Cardiac fibroblast (primary cell): ENCODE measurements at regions not wholly inside any gene's neighbourhood (a gene's known extent, or its start where the extent isn't known, plus 50 kb on each side); places are given as distances from the start of the nearest gene placed in this dataset.

Source experiments
- DNase-seq, 2 donors: peaks; one replicate each; pipeline versions ENCODE4 v3.0.0 to v3.0.0-alpha.2; 2010; ENCODE audit warnings: low read depth in 2 of 2
- H3K4me3 ChIP-seq, 2 donors: replicated peaks in 1 of 2; 1 replicate in 1 of 2; 2 replicates in 1 of 2; pipeline ENCODE4 v1.5.1; 2011; ENCODE audit warnings: low read depth in 2 of 2, low read length in 2 of 2, mild to moderate bottlenecking in 2 of 2, moderate library complexity in 1 of 2
- TF ChIP-seq, protein P1 (sequence below): IDR thresholded peaks from one replicate; pipeline ENCODE4 v1.5.1; 2011; ENCODE audit warnings: low read depth, mild to moderate bottlenecking, low read length, inconsistent platforms

DNA sequence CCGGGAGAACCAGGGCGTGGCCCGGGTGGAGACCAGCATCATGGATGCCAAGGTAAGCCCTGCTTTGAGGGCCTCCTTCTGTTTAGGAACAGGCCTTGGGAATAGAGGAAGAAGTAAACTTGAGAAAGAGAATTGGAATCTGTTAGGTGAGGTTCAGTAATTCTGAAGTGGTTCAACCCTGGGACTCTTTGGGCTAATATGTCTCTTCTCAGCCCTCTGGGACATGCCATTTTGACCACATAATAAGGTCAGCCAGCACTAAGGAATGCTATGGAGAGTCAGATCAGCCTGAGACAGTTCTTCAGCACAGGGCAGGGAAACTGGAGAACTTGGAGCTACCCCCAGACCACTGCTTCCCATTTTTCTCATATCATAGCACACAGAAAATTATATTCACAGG lies 63.3 kb upstream of the PRPS1 start:
- peak in 1 of 2 donors; percentile 2 for DNase-seq
- TF ChIP-seq, protein P1, sequence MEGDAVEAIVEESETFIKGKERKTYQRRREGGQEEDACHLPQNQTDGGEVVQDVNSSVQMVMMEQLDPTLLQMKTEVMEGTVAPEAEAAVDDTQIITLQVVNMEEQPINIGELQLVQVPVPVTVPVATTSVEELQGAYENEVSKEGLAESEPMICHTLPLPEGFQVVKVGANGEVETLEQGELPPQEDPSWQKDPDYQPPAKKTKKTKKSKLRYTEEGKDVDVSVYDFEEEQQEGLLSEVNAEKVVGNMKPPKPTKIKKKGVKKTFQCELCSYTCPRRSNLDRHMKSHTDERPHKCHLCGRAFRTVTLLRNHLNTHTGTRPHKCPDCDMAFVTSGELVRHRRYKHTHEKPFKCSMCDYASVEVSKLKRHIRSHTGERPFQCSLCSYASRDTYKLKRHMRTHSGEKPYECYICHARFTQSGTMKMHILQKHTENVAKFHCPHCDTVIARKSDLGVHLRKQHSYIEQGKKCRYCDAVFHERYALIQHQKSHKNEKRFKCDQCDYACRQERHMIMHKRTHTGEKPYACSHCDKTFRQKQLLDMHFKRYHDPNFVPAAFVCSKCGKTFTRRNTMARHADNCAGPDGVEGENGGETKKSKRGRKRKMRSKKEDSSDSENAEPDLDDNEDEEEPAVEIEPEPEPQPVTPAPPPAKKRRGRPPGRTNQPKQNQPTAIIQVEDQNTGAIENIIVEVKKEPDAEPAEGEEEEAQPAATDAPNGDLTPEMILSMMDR = no peak
- H3K4me3 ChIP-seq = no peak overlapping the region

DNA sequence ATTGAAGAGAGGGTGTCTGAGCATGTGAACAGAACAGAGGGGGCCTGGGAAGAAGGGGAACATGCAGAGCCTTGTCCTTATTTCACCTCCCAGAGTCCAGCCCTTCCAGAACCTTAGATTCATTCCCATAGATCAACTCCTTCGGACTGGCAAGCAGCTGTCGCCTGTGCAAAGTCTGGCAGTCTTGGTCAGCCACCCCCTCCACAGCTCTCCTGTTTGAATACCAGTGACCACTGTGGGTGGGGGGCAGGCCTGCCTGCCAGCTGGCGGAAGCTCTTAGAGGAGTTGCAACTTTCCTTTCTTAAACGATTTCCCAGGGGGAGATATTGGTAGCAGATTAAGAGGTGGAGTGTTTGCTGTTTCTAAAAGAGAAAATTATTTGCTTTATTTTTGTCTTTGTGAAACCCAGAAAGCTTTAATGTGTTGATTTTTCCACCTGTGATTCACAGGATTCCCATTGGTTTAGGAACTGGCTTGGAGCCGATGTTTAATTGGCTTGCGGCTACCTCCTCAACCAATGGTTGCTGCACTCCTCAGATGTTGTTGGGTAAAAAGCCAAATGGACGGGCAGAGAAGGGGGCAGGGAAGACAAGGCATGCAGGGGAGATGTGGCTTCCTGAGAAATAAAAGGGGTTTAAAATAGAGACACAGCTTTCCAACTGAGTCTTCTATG lies 62.2 kb upstream of the PRPS1 start:
- TF ChIP-seq, protein P1 = no peak
- peak; percentile 35 to 36 for DNase-seq

DNA sequence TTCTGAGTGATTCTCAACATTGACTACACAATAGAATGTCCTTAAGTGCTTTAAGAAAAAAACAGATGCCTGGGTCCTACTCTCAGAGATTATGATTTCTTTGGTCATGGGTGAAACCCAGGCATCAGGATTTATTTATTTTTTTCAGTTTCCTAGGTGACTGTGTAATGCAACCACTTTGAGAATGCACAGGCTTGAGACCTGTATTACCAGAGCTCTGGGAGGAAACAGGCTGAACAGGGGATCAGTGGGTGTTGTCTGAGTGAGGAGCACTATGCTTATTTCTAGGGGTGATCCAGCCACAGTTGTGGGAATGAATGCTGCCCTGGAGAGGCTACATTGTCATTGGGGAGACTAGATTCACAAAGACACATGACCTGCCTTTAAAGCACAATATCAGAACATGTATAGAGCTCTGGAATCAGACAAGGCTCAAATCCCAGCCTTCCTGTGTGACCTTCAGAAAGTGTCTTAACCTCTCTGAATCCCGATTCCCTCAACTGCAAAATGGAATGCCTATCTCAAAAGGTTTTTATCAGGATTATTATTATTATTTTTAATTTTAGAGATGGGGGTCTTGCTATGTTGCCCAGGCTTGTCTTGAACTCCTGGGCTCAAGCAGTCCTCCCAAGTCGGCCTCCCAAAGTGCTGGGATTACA lies 61.6 kb upstream of the PRPS1 start:
- H3K4me3 ChIP-seq = no peak overlapping the region
- peak in 1 of 2 donors; percentile 1 for DNase-seq
- TF ChIP-seq, protein P1 = no peak

More for the DNA sequence above, 62.2 kb upstream of the PRPS1 start:
- no peak overlapping the region for H3K4me3 ChIP-seq

DNA sequence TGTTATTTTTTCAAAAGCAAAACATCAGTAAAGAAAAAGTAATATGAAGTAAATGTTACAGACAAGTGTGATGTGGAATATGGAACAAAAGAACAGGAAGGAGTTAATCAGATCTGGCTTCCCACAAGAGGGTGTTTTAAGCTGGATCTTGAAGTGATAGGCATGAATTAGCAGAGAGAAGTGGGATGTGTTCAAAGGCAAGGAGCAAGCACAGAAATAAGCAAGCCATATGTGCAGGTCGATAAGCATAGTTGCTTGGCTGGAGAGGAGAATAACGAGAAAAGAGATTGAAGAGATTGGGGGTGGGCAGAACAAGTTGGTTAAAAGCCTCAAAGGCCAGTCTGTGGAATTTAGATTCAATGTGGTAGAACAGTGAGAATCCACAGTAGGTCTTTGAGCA lies 60.9 kb upstream of the PRPS1 start:
- no peak overlapping the region for H3K4me3 ChIP-seq
- TF ChIP-seq, protein P1 = no peak
- no peak for DNase-seq

DNA sequence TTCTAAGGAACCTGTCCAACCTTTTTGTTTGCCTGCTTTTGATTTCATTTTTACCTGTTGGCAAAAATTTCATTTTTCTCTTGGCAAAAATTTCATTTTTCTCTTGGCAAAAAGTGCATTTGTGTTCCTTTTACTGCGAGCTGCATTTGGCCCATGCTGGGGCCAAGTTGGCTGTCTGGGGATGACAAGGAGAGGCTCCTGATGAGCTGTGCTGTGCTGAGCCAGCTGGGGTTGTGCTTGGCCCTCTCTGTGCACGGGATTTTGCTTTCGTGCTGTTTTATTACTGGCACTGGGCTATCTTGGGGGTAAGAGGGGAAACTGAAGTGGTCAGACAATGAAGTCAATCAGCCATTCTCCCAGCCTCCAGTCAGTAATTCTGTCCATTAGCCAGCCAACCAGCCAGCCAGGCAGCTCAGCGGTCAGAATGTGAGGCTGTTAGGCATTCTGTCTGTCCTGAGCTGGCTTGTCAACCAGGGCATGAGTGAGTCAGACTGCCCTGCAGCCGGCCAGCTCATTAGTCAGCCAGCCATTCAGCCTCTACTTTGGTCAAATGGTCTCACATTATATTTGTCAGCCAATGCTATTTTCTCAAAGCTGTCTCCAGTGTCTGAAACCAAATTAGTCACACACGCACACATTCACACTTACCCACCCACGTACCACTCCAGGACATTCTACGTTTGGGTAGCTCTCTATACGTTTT lies 56.9 kb upstream of the PRPS1 start:
- TF ChIP-seq, protein P1 = no peak
- no peak overlapping the region for H3K4me3 ChIP-seq
- DNase-seq = peak; percentile 78 to 89

DNA sequence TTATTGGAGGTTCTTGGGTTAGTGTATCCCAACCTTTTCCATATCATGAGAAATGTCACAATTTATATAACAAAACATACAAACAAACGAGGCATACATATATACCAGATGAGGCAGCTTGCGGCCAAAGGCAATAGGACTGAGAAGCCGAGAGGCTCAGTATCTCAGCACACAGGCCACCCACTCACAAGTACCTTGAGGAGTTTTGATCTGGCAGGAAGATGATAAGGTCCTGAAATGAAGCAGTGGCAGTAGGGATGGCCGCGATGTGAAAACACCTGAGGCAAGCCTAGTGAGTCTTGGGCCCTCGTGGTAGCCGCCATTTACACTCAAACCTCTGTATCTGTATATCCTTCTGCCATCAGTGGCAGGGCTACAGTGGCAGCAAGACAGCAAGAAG lies 55.3 kb upstream of the PRPS1 start:
- no peak for DNase-seq
- no peak overlapping the region for H3K4me3 ChIP-seq
- TF ChIP-seq, protein P1 = no peak
